ENCODE measurements at regions not wholly inside any gene's neighbourhood (a gene's known extent, or its start where the extent isn't known, plus 50 kb on each side); places are given as distances from the start of the nearest gene placed in this dataset.

- DNase-seq (no peak), ATAC-seq (no peak)
- TF ChIP-seq CTCF (IDR thresholded peaks at IDR 0.05) (no peak), POLR2A (IDR thresholded peaks at IDR 0.05) (no peak)
- Histone ChIP-seq H3K4me3 (no peak overlapping the region), H3K27me3 (no peaks in the 10 kb centered on the region), H3K36me3 (replicated peaks in 1 of 2; ENCODE audit: insufficient read depth in 1 of 2, low read depth in 2 of 2) (no peaks in the 10 kb centered on the region), H3K27ac (no peak overlapping the region), H3K9me3 (no peaks in the 10 kb centered on the region), H3K4me1 (peaks cover 5% of the 10 kb centered on the region)
- intact Hi-C loops (cut with DNase I): no loop called here
- WGBS, 2 donors: 77 to 92% methylated on average over 4 of the region's 4 CpGs
These were observed 208.7 kb upstream of the P2RY1 start for GRCh38 chr3:152626226-152626625.

- Histone ChIP-seq H3K4me1 (no peaks in the 10 kb centered on the region), H3K27me3 (no peaks in the 10 kb centered on the region), H3K9me3 (no peaks in the 10 kb centered on the region), H3K4me3 (no peak overlapping the region), H3K36me3 (replicated peaks in 1 of 2; ENCODE audit: insufficient read depth in 1 of 2, low read depth in 2 of 2) (no peaks in the 10 kb centered on the region), H3K27ac (no peak overlapping the region)
- intact Hi-C loops (cut with DNase I): no loop called here
- DNase-seq (no peak), ATAC-seq (no peak)
- no peak for TF ChIP-seq POLR2A (IDR thresholded peaks at IDR 0.05)
- TF ChIP-seq CTCF (IDR thresholded peaks at IDR 0.05): no peak
- WGBS, 2 donors: 27 to 29% methylated on average over 3 of the region's 3 CpGs
These were observed 206.4 kb upstream of the P2RY1 start for GRCh38 chr3:152628496-152628895.

- Histone ChIP-seq H3K27me3 (no peaks in the 10 kb centered on the region), H3K27ac (no peak overlapping the region), H3K4me3 (no peak overlapping the region), H3K9me3 (no peaks in the 10 kb centered on the region), H3K36me3 (replicated peaks in 1 of 2; ENCODE audit: insufficient read depth in 1 of 2, low read depth in 2 of 2) (no peaks in the 10 kb centered on the region), H3K4me1 (no peaks in the 10 kb centered on the region)
- ATAC-seq (no peak), DNase-seq (no peak)
- TF ChIP-seq CTCF (IDR thresholded peaks at IDR 0.05): no peak
- TF ChIP-seq POLR2A (IDR thresholded peaks at IDR 0.05): no peak
- WGBS, 2 donors: 91 to 95% methylated on average over 7 of the region's 7 CpGs
- intact Hi-C loops (cut with DNase I): no loop called here
These were observed 205.4 kb upstream of the P2RY1 start for GRCh38 chr3:152629363-152630122.

- no peak for ATAC-seq
- H3K9me3 ChIP-seq: no peaks in the 10 kb centered on the region
- TF ChIP-seq POLR2A (IDR thresholded peaks at IDR 0.05) (no peak), CTCF (IDR thresholded peaks at IDR 0.05) (no peak)
These were observed 199.5 kb upstream of the P2RY1 start for GRCh38 chr3:152635389-152635788.

GRCh38 chr3:152636651-152637050 is 198.3 kb upstream of the P2RY1 start:
- intact Hi-C loops (cut with DNase I): no loop called here
- H3K4me3 ChIP-seq: no peak overlapping the region
- H3K9me3 ChIP-seq: no peaks in the 10 kb centered on the region
- H3K36me3 ChIP-seq (replicated peaks in 1 of 2; ENCODE audit: insufficient read depth in 1 of 2, low read depth in 2 of 2): no peaks in the 10 kb centered on the region
- no peaks in the 10 kb centered on the region for H3K27me3 ChIP-seq
- 53 to 60% methylated on average over 4 of the region's 4 CpGs for WGBS, 2 donors
- no peak for ATAC-seq
- H3K4me1 ChIP-seq: no peaks in the 10 kb centered on the region
- DNase-seq: no peak
- H3K27ac ChIP-seq: no peak overlapping the region
- no peak for TF ChIP-seq CTCF (IDR thresholded peaks at IDR 0.05)
- no peak for TF ChIP-seq POLR2A (IDR thresholded peaks at IDR 0.05)

More at GRCh38 chr3:152635389-152635788, 199.5 kb upstream of the P2RY1 start:
- Histone ChIP-seq H3K27ac (no peak overlapping the region), H3K27me3 (no peaks in the 10 kb centered on the region), H3K36me3 (replicated peaks in 1 of 2; ENCODE audit: insufficient read depth in 1 of 2, low read depth in 2 of 2) (no peaks in the 10 kb centered on the region), H3K4me1 (no peaks in the 10 kb centered on the region), H3K4me3 (no peak overlapping the region)
- intact Hi-C loops (cut with DNase I): no loop called here
- DNase-seq: no peak

All from body of pancreas (tissue), 4 donors.